GM03348 (cell line): ENCODE measurements at regions not wholly inside any gene's neighbourhood (a gene's known extent, or its start where the extent isn't known, plus 50 kb on each side); places are given as distances from the start of the nearest gene placed in this dataset.

Experiments used
- DNase-seq: peaks from one replicate; pipeline ENCODE4 v3.0.0; 2012; ENCODE audit warnings: low spot score

DNA sequence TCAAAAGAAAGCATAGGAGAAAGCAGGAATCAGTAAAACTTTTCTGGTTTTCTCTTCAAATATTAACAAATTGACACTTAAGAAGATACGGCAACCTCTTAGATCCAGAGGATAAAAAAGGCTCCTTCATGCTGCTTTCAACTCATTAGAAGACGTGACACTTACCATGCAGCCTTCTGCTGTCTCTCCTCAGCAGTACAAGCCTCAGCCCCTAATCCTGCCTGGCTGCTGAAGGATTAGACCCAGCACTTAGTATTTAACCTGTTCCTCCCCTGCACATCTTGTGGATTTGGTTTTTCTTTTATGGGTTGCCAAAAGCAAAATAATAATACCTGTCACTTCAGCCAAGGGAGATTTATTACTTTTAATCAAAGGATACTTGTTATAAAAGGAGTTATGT is 108.4 kb downstream of the LYZL1 start:
- no peak for DNase-seq

DNA sequence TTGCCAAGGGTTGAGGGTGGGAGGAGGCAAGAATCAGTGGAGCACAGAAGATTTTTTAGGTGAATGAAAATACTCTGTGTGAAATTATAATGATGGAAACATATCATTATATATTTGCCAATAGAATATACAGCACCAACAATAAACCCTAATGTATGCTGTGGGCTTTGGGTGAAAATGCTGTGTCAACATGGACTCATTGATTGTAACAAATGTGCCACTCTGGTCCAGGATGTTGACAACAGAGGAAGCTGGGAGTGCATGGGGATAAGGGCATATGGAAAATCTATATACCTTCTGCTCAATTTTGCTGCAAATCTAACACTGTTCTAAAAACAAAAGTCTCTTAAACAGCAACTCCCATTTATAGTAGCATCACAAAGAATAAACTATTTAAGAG is 114.3 kb downstream of the LYZL1 start:
- no peak for DNase-seq

DNA sequence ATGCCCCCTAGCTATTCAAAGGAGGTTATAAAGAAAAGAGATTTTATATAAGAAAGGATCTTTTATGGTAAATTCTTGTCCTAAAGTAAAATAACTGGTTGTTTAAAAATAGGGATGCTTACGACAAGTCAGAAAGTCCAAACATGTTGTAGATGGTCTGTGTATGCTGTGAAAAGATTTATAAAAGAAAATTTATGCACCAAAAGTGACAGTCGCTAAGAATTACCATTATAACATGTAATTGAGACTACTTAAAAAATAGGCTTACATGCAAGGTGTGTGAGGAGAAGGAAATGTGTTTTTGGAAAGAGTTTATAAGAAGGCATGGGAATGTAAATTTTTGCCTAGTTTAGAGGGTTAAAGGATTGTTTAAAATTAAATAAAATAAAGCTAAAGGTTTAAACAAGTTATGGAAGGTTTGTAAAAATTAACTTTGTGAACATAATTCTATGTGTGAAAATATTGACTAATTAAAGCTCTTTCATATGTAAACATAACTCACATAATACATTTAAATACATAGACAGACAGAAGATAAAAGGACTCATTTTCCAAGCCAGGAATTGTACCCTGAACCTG is 118.5 kb downstream of the LYZL1 start:
- DNase-seq, result no peak
